ENCODE measurements at regions not wholly inside any gene's neighbourhood (a gene's known extent, or its start where the extent isn't known, plus 50 kb on each side); places are given as distances from the start of the nearest gene placed in this dataset.
"Not testable (repeated sequence)": the region's sequence is repeated elsewhere in the genome, so short reads cannot be mapped to it uniquely, and the experiment has no call there.

GRCh38 chr1:61028136-61028535, 54.2 kb upstream of the NFIA start:
- FAIRE-seq = no peak

- not testable (repeated sequence) for FAIRE-seq
Observed at GRCh38 chr1:61018068-61018467, 64.3 kb upstream of the NFIA start.

- FAIRE-seq = no peak
Observed at GRCh38 chr1:61017651-61018050, 64.7 kb upstream of the NFIA start.

GRCh38 chr1:61013946-61014667, 68.3 kb upstream of the NFIA start:
- no peak for FAIRE-seq

GRCh38 chr1:61013189-61013945, 69.0 kb upstream of the NFIA start:
- FAIRE-seq = no peak

- no peak for FAIRE-seq
Observed at GRCh38 chr1:61012341-61012761, 70.0 kb upstream of the NFIA start.

- FAIRE-seq = no peak
Observed at GRCh38 chr1:61011561-61012263, 70.6 kb upstream of the NFIA start.

- no peak for FAIRE-seq
Observed at GRCh38 chr1:61007534-61008364, 74.6 kb upstream of the NFIA start.

- FAIRE-seq = no peak
Observed at GRCh38 chr1:61005614-61006580, 76.5 kb upstream of the NFIA start.

GRCh38 chr1:61004262-61005003, 77.9 kb upstream of the NFIA start:
- FAIRE-seq = no peak

- no peak for FAIRE-seq
Observed at GRCh38 chr1:61000327-61000726, 82.0 kb upstream of the NFIA start.

GRCh38 chr1:60998786-60999185, 83.6 kb upstream of the NFIA start:
- FAIRE-seq = no peak

GRCh38 chr1:60994828-60995492, 87.4 kb upstream of the NFIA start:
- no peak for FAIRE-seq

- no peak for FAIRE-seq
Observed at GRCh38 chr1:60994369-60994768, 88.0 kb upstream of the NFIA start.

- no peak for FAIRE-seq
Observed at GRCh38 chr1:60992165-60992564, 90.2 kb upstream of the NFIA start.

- no peak for FAIRE-seq
Observed at GRCh38 chr1:60990714-60991090, 91.7 kb upstream of the NFIA start.

GRCh38 chr1:60989749-60990713, 92.3 kb upstream of the NFIA start:
- FAIRE-seq = no peak

GRCh38 chr1:60988891-60989290, 93.5 kb upstream of the NFIA start:
- no peak for FAIRE-seq

- no peak for FAIRE-seq
Observed at GRCh38 chr1:60987904-60988303, 94.5 kb upstream of the NFIA start.
